ENCODE measurements at regions not wholly inside any gene's neighbourhood (a gene's known extent, or its start where the extent isn't known, plus 50 kb on each side); places are given as distances from the start of the nearest gene placed in this dataset.

DNA sequence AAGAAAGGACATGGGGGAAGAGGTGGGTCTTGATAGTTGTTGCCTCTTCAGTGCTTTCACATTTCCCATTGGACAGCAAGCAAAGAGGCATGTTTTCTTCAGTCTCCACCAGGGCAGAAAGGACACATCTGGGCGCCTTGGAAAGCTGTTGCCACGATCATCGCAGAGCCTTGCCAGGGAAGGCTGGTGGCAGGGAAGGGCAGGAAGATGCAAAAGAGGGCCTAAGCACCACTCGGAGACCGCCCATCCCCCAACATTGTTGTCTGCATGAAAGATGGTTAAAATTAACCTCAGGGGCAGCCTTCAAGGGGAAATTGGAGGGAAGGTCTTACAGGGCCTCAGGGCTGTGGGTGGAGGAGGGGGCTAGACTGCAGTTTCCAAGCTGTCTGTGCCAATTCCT is 114.2 kb downstream of the SOX9 start:
- TF ChIP-seq, protein P1, sequence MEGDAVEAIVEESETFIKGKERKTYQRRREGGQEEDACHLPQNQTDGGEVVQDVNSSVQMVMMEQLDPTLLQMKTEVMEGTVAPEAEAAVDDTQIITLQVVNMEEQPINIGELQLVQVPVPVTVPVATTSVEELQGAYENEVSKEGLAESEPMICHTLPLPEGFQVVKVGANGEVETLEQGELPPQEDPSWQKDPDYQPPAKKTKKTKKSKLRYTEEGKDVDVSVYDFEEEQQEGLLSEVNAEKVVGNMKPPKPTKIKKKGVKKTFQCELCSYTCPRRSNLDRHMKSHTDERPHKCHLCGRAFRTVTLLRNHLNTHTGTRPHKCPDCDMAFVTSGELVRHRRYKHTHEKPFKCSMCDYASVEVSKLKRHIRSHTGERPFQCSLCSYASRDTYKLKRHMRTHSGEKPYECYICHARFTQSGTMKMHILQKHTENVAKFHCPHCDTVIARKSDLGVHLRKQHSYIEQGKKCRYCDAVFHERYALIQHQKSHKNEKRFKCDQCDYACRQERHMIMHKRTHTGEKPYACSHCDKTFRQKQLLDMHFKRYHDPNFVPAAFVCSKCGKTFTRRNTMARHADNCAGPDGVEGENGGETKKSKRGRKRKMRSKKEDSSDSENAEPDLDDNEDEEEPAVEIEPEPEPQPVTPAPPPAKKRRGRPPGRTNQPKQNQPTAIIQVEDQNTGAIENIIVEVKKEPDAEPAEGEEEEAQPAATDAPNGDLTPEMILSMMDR (conservative IDR thresholded peaks at IDR 0.05; ENCODE audit: low read length), result no peak
- TF ChIP-seq EZH2phosphoT487 (IDR thresholded peaks at IDR 0.05; ENCODE audit: borderline replicate concordance), result no peak

Measured in Loucy (cell line).